ENCODE measurements at regions not wholly inside any gene's neighbourhood (a gene's known extent, or its start where the extent isn't known, plus 50 kb on each side); places are given as distances from the start of the nearest gene placed in this dataset.

- Histone ChIP-seq H3K27me3 (replicated peaks; ENCODE audit: control insufficient read depth, insufficient read depth, low read length) (no peaks in the 10 kb centered on the region), H3K36me3 (ENCODE audit: control insufficient read depth, insufficient read depth, low read length) (no peaks in the 10 kb centered on the region), H3K4me1 (no peaks in the 10 kb centered on the region), H3K4me3 (ENCODE audit: low read depth, low read length) (no peak overlapping the region), H3K9me3 (peaks cover 9% of the 10 kb centered on the region)
- H3K36me3 Mint-ChIP-seq (ENCODE audit: insufficient read depth, unreplicated experiment), result no peaks in the 10 kb centered on the region
- TF ChIP-seq, protein P1, sequence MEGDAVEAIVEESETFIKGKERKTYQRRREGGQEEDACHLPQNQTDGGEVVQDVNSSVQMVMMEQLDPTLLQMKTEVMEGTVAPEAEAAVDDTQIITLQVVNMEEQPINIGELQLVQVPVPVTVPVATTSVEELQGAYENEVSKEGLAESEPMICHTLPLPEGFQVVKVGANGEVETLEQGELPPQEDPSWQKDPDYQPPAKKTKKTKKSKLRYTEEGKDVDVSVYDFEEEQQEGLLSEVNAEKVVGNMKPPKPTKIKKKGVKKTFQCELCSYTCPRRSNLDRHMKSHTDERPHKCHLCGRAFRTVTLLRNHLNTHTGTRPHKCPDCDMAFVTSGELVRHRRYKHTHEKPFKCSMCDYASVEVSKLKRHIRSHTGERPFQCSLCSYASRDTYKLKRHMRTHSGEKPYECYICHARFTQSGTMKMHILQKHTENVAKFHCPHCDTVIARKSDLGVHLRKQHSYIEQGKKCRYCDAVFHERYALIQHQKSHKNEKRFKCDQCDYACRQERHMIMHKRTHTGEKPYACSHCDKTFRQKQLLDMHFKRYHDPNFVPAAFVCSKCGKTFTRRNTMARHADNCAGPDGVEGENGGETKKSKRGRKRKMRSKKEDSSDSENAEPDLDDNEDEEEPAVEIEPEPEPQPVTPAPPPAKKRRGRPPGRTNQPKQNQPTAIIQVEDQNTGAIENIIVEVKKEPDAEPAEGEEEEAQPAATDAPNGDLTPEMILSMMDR (IDR thresholded peaks at IDR 0.05; ENCODE audit: insufficient read depth in 1 of 2, low read depth in 1 of 2, low read length in 1 of 2, severe bottlenecking in 1 of 2, unreplicated experiment in 1 of 2), result no peak
- intact Hi-C loops (cut with micrococcal nuclease; ENCODE audit: unreplicated experiment), result no loop called here
- no TSS peak for BruUV-seq (replicated peaks)
- no peak for DNase-seq
- no peaks in the 10 kb centered on the region for H3K27me3 Mint-ChIP-seq (ENCODE audit: insufficient read depth, unreplicated experiment)
- H3K27ac Mint-ChIP-seq (ENCODE audit: unreplicated experiment), result no peak overlapping the region
- H3K9me3 Mint-ChIP-seq (ENCODE audit: unreplicated experiment), result peaks cover 25% of the 10 kb centered on the region
- POLR2A ChIA-PET, result no interaction called here
- no peak overlapping the region for H3K4me3 Mint-ChIP-seq (ENCODE audit: unreplicated experiment)
- peaks cover 8% of the 10 kb centered on the region for H3K4me1 Mint-ChIP-seq (ENCODE audit: low read depth, unreplicated experiment)
- CTCF ChIA-PET, result no interaction called here
Observed at GRCh38 chr16:72427051-72427782, 255.3 kb upstream of the PMFBP1 start.

- H3K36me3 Mint-ChIP-seq (ENCODE audit: insufficient read depth, unreplicated experiment), result no peaks in the 10 kb centered on the region
- no peak overlapping the region for H3K4me3 Mint-ChIP-seq (ENCODE audit: unreplicated experiment)
- TF ChIP-seq, protein P1 (IDR thresholded peaks at IDR 0.05; ENCODE audit: insufficient read depth in 1 of 2, low read depth in 1 of 2, low read length in 1 of 2, severe bottlenecking in 1 of 2, unreplicated experiment in 1 of 2), result no peak
- H3K27me3 Mint-ChIP-seq (ENCODE audit: insufficient read depth, unreplicated experiment), result no peaks in the 10 kb centered on the region
- ChIA-PET POLR2A (no interaction called here), CTCF (no interaction called here)
- H3K27ac Mint-ChIP-seq (ENCODE audit: unreplicated experiment), result no peak overlapping the region
- intact Hi-C loops (cut with micrococcal nuclease; ENCODE audit: unreplicated experiment), result no loop called here
- Histone ChIP-seq H3K36me3 (ENCODE audit: control insufficient read depth, insufficient read depth, low read length) (no peaks in the 10 kb centered on the region), H3K4me1 (no peaks in the 10 kb centered on the region), H3K27me3 (replicated peaks; ENCODE audit: control insufficient read depth, insufficient read depth, low read length) (no peaks in the 10 kb centered on the region), H3K9me3 (peaks cover 12% of the 10 kb centered on the region), H3K4me3 (ENCODE audit: low read depth, low read length) (no peak overlapping the region)
- no peak for DNase-seq
- peaks cover 26% of the 10 kb centered on the region for H3K9me3 Mint-ChIP-seq (ENCODE audit: unreplicated experiment)
- H3K4me1 Mint-ChIP-seq (ENCODE audit: low read depth, unreplicated experiment), result peaks cover 8% of the 10 kb centered on the region
- no TSS peak for BruUV-seq (replicated peaks)
Observed at GRCh38 chr16:72426386-72426785, 254.4 kb upstream of the PMFBP1 start.

DNA sequence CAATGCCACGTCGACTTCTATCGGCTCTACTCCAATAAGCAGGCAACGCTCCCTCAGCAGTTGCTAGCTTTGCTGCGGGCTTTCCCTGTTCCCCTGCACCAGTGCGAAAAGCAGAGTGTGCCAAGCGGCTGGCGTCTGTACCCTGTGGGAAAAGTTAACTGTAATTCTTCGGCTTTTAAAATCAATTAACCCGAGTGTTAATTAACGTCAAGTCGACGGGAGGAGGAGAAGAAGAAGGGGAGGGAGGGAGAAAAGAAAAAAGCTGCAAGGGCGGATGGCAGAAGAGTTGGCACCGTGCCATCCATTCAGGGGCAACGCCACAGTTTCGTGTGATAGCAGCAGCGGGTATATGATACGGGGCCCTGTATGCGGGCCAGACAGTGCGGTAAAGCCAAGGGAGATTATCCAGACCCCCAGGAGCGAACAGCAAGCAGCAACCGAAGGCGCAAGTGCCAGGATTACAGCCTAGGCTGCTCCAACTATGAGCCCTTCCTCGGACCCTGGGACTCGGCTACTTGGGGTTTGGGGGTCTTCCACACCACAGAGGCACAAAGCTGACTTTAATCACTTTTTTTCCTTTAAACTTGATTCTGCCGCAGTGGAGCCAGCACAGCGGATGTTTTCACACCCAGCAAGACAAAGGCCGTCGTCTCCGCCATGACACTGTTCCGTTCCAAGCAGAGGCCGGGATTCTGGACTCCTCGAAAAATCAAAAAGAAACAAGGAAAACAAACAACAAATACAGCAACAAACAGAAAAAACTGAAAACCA, 253.8 kb upstream of the PMFBP1 start:
- no peaks in the 10 kb centered on the region for H3K36me3 Mint-ChIP-seq (ENCODE audit: insufficient read depth, unreplicated experiment)
- intact Hi-C loops (cut with micrococcal nuclease; ENCODE audit: unreplicated experiment), result no loop called here
- ChIA-PET POLR2A (interaction anchor here (0.6 kb wide), 1 partner anchor 262 kb away, joined by 3 read pairs; no protein-coding TSS in a partner anchor), CTCF (no interaction called here)
- no peaks in the 10 kb centered on the region for H3K27me3 ChIP-seq (replicated peaks; ENCODE audit: control insufficient read depth, insufficient read depth, low read length)
- H3K27ac Mint-ChIP-seq (ENCODE audit: unreplicated experiment), result no peak overlapping the region
- peaks cover 32% of the 10 kb centered on the region for H3K9me3 Mint-ChIP-seq (ENCODE audit: unreplicated experiment)
- no peak overlapping the region for H3K4me3 ChIP-seq (ENCODE audit: low read depth, low read length)
- H3K36me3 ChIP-seq (ENCODE audit: control insufficient read depth, insufficient read depth, low read length), result no peaks in the 10 kb centered on the region
- no peaks in the 10 kb centered on the region for H3K27me3 Mint-ChIP-seq (ENCODE audit: insufficient read depth, unreplicated experiment)
- DNase-seq, result no peak
- peaks cover 12% of the 10 kb centered on the region for H3K9me3 ChIP-seq
- no peaks in the 10 kb centered on the region for H3K4me1 ChIP-seq
- peaks cover 8% of the 10 kb centered on the region for H3K4me1 Mint-ChIP-seq (ENCODE audit: low read depth, unreplicated experiment)
- H3K4me3 Mint-ChIP-seq (ENCODE audit: unreplicated experiment), result no peak overlapping the region
- BruUV-seq (replicated peaks), result no TSS peak
- TF ChIP-seq, protein P1 (IDR thresholded peaks at IDR 0.05; ENCODE audit: insufficient read depth in 1 of 2, low read depth in 1 of 2, low read length in 1 of 2, severe bottlenecking in 1 of 2, unreplicated experiment in 1 of 2), result no peak
